Common myeloid progenitor, CD34-positive (primary cell): ENCODE measurements at regions not wholly inside any gene's neighbourhood (a gene's known extent, or its start where the extent isn't known, plus 50 kb on each side); places are given as distances from the start of the nearest gene placed in this dataset.
A peak's percentile ranks its signal among the peaks of the same experiment; 100 is the strongest.
"Not testable (repeated sequence)": the region's sequence is repeated elsewhere in the genome, so short reads cannot be mapped to it uniquely, and the experiment has no call there.

Source experiments
- CTCF ChIA-PET: fragments of 350-600 bp; sonication (Branson Sonifier 250); formaldehyde crosslinking; loops from one replicate; lab custom pipeline; 2021; ENCODE audit warnings: antibody characterized with exemption; lab: Charles Lee
- POLR2A ChIA-PET: fragments of 350-600 bp; sonication (Branson Sonifier 250); formaldehyde crosslinking; loops from one replicate; lab custom pipeline; 2021; ENCODE audit warnings: antibody characterized with exemption; lab: Charles Lee
- DNase-seq, 3 donors: peaks; one replicate each; pipeline versions ENCODE4 v3.0.0 to v3.0.0-alpha.2; 2013
- H3K27ac ChIP-seq, 2 experiments: 1 replicate in 1 of 2; 2 replicates in 1 of 2; pipeline ENCODE4 v1.7.0; 2013; ENCODE audit warnings: inconsistent platforms in 2 of 2, low read length in 2 of 2, mild to moderate bottlenecking in 2 of 2, low read depth in 1 of 2, moderate library complexity in 1 of 2; ENCODE audit not compliant: severe bottlenecking in 2 of 2, insufficient read depth in 1 of 2, poor library complexity in 1 of 2
- H3K27me3 ChIP-seq, 5 experiments: replicated peaks in 2 of 5; 1 replicate in 3 of 5; 2 replicates in 2 of 5; pipeline versions ENCODE4 v1.6.1 to v1.7.0; 2013; ENCODE audit warnings: low read length in 4 of 5, mild to moderate bottlenecking in 2 of 5, moderate library complexity in 2 of 5, inconsistent platforms in 1 of 5; ENCODE audit not compliant: insufficient read depth in 5 of 5, control insufficient read depth in 4 of 5
- H3K36me3 ChIP-seq, 4 experiments: 1 replicate in 2 of 4; 2 replicates in 2 of 4; pipeline versions ENCODE4 v1.6.1 to v1.7.0; 2013; ENCODE audit warnings: low read length in 3 of 4, control low read depth in 1 of 4, mild to moderate bottlenecking in 1 of 4; ENCODE audit not compliant: control insufficient read depth in 4 of 4, insufficient read depth in 4 of 4
- H3K4me1 ChIP-seq, 4 experiments: 1 replicate in 3 of 4; 2 replicates in 1 of 4; pipeline versions ENCODE4 v1.6.1 to v1.7.1; 2013; ENCODE audit warnings: low read length in 3 of 4, mild to moderate bottlenecking in 3 of 4, control low read depth in 1 of 4, inconsistent platforms in 1 of 4, moderate library complexity in 1 of 4; ENCODE audit not compliant: control insufficient read depth in 4 of 4, insufficient read depth in 4 of 4; ENCODE audit errors: control extremely low read depth in 1 of 4
- H3K4me3 ChIP-seq, 7 experiments: 1 replicate in 4 of 7; 2 replicates in 3 of 7; pipeline versions ENCODE4 v1.5.1 to v1.7.0; 2013; ENCODE audit warnings: mild to moderate bottlenecking in 7 of 7, low read length in 6 of 7, moderate library complexity in 6 of 7, inconsistent platforms in 2 of 7, low read depth in 2 of 7, control low read depth in 1 of 7; ENCODE audit not compliant: insufficient read depth in 4 of 7, control insufficient read depth in 1 of 7; ENCODE audit errors: extremely low read depth in 1 of 7
- H3K9me3 ChIP-seq, 5 experiments: 1 replicate in 4 of 5; 2 replicates in 1 of 5; pipeline versions ENCODE4 v1.6.1 to v1.7.1; 2013; ENCODE audit warnings: low read length in 4 of 5, mild to moderate bottlenecking in 2 of 5, inconsistent platforms in 1 of 5, low read depth in 1 of 5, moderate library complexity in 1 of 5; ENCODE audit not compliant: control insufficient read depth in 4 of 5, insufficient read depth in 2 of 5; ENCODE audit errors: control extremely low read depth in 1 of 5
- WGBS: methylation state at CpG from one replicate; pipeline ENCODE4 v1.1.5; 2013; ENCODE audit not compliant: insufficient coverage; 5-methylcytosine and 5-hydroxymethylcytosine counted together

DNA sequence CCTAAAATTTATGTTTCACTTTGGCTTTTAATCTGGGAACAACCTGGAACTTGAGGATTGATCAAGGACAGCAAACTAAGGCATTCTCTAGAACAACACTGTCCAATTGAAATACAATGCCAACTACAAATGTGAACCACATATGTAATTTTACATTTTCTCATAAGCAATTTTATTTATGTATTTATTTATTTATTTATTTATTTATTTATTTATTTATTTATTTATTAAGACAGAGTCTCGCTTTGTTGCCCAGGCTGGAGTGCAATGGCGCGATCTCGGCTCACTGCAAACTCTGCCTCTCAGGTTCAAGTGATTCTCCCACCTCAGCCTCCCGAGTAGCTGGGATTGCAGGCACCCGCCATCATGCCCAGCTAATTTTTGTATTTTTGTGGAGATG lies 448.7 kb downstream of the BUD13 start:
- POLR2A ChIA-PET, CTCF ChIA-PET: not testable (repeated sequence)
- 97% methylated on average over 4 of the region's 6 CpGs for WGBS

DNA sequence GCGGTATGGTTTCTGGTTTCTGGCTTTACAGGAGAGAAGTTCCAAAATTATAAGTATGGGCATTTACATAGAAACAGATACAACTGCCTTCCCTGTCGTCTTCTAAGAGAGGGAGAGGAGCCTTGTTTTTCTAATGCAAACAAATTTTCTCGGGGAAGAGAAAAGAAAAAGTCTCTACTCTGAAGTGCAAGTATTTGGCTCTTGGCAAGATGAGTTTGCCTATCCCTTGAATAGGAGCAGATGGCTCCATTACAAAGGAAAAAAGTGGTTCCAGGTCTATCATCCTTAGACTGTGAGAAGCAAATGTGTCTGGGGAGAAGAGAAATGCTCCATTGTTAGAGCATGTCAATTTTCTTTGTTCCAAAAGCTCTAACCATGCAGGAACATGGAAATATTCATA lies 455.6 kb downstream of the BUD13 start:
- H3K9me3 ChIP-seq: no peaks in the 10 kb centered on the region
- DNase-seq: no peak
- ChIA-PET CTCF (no interaction called here), POLR2A (no interaction called here)
- H3K4me1 ChIP-seq: peaks cover 0 to 20% (median 8%) of the 10 kb centered on the region in 4 experiments
- H3K36me3 ChIP-seq: no peaks in the 10 kb centered on the region
- no peak overlapping the region for H3K4me3 ChIP-seq
- H3K27me3 ChIP-seq: peaks cover 0 to 4% (median 0%) of the 10 kb centered on the region in 5 experiments
- WGBS: 50% methylated on average over 1 of the region's 3 CpGs
- H3K27ac ChIP-seq: no peak overlapping the region

More for the DNA sequence above, 448.7 kb downstream of the BUD13 start:
- H3K27ac ChIP-seq, H3K4me3 ChIP-seq, H3K9me3 ChIP-seq, DNase-seq, H3K27me3 ChIP-seq, H3K36me3 ChIP-seq, H3K4me1 ChIP-seq: not testable (repeated sequence)

DNA sequence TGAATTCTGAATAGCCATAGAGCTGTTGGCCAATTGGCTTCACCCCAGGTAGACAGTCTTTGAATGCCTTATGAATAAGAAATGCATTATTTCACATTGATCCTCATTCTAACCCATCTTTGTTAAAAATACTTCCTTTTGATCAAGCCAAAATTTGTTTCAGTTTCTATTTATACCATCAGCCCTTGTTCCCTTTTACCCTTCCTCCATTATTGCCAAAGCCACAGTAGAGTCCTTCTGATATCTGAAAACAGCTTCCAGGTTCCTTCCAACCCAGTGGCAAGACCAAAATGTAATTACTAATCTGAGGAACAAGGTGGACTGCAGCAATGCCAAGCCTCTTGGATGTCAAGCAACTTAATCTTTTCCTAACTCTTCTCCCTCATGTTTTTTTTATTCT lies 458.8 kb downstream of the BUD13 start:
- H3K9me3 ChIP-seq: no peaks in the 10 kb centered on the region
- no peaks in the 10 kb centered on the region for H3K36me3 ChIP-seq
- peaks cover 0 to 21% (median 8%) of the 10 kb centered on the region in 4 experiments for H3K4me1 ChIP-seq
- CTCF ChIA-PET: no interaction called here
- POLR2A ChIA-PET: no interaction called here
- peaks cover 0 to 4% (median 0%) of the 10 kb centered on the region in 5 experiments for H3K27me3 ChIP-seq
- H3K27ac ChIP-seq: no peak overlapping the region
- DNase-seq: peak in 1 of 3 donors; percentile 16
- peak overlapping the region in 1 of 7 experiments; percentile 24 for H3K4me3 ChIP-seq

- CTCF ChIA-PET: interaction anchor here (1.3 kb wide), 1 partner anchor 175 kb away, joined by 3 read pairs; no protein-coding TSS in a partner anchor
- H3K27me3 ChIP-seq: peaks cover 0 to 4% (median 0%) of the 10 kb centered on the region in 5 experiments
Measured at GRCh38 chr11:116312570-116313391, 460.0 kb downstream of the BUD13 start.

DNA sequence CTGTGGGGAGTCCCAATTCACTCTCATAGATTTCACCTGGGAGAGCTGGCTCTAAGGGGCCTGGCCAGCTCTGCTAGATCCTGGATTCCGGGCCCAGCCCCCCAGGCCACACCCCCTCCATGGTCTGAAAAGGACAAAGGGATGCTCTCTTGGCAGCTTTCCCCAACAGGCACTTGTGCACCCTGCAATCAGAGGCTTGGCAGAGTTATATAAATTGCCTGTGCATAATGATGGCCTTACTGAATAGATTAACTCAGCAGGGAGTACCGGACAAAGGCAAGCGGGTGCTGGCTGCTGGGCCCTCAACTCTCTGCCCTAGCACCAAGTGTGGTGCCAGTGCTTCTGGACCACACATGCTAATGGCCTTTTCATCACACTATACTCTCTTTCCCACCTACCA lies 461.6 kb downstream of the BUD13 start:
- Histone ChIP-seq H3K36me3 (no peaks in the 10 kb centered on the region), H3K4me3 (no peak overlapping the region), H3K4me1 (peaks cover 0 to 21% (median 8%) of the 10 kb centered on the region in 4 experiments), H3K9me3 (no peaks in the 10 kb centered on the region), H3K27ac (no peak overlapping the region), H3K27me3 (peaks cover 0 to 4% (median 0%) of the 10 kb centered on the region in 5 experiments)
- ChIA-PET CTCF (no interaction called here), POLR2A (no interaction called here)
- no peak for DNase-seq
- 100% methylated on average over 3 of the region's 3 CpGs for WGBS

More at GRCh38 chr11:116312570-116313391, 460.0 kb downstream of the BUD13 start:
- POLR2A ChIA-PET: no interaction called here
- 29% methylated on average over 11 of the region's 15 CpGs for WGBS
- no peaks in the 10 kb centered on the region for H3K36me3 ChIP-seq
- peak overlapping the region in 4 of 7 experiments; percentile 0 to 46 (median 36) for H3K4me3 ChIP-seq
- H3K9me3 ChIP-seq: no peaks in the 10 kb centered on the region
- no peak overlapping the region for H3K27ac ChIP-seq
- H3K4me1 ChIP-seq: peaks cover 0 to 21% (median 8%) of the 10 kb centered on the region in 4 experiments
- peak; percentile 50 to 73 (median 71) for DNase-seq

- H3K4me3 ChIP-seq: no peak overlapping the region
- no peaks in the 10 kb centered on the region for H3K36me3 ChIP-seq
- H3K27ac ChIP-seq: no peak overlapping the region
- CTCF ChIA-PET: no interaction called here
- DNase-seq: no peak
- POLR2A ChIA-PET: no interaction called here
- peaks cover 0 to 21% (median 8%) of the 10 kb centered on the region in 4 experiments for H3K4me1 ChIP-seq
- peaks cover 0 to 4% (median 0%) of the 10 kb centered on the region in 5 experiments for H3K27me3 ChIP-seq
- H3K9me3 ChIP-seq: no peaks in the 10 kb centered on the region
- 93% methylated on average over 4 of the region's 6 CpGs for WGBS
Measured at GRCh38 chr11:116310698-116311097, 462.1 kb downstream of the BUD13 start.

GRCh38 chr11:116310226-116310625 lies 462.6 kb downstream of the BUD13 start:
- Histone ChIP-seq H3K4me1 (peaks cover 0 to 21% (median 8%) of the 10 kb centered on the region in 4 experiments), H3K36me3 (no peaks in the 10 kb centered on the region), H3K27ac (no peak overlapping the region), H3K9me3 (no peaks in the 10 kb centered on the region), H3K4me3 (no peak overlapping the region), H3K27me3 (peaks cover 0 to 4% (median 0%) of the 10 kb centered on the region in 5 experiments)
- DNase-seq: no peak
- ChIA-PET CTCF (no interaction called here), POLR2A (no interaction called here)
- WGBS: 97% methylated on average over 8 of the region's 8 CpGs
